NCI-H1436 treated with DMSO at 0.1 percent for 48 hours (cell line): ENCODE measurements at regions not wholly inside any gene's neighbourhood (a gene's known extent, or its start where the extent isn't known, plus 50 kb on each side); places are given as distances from the start of the nearest gene placed in this dataset.

Experiments
- DNase-seq: peaks from one replicate; lab custom pipeline; 2025; lab: John Stamatoyannopoulos, UW

GRCh38 chr3:71851878-71852277 is 66.9 kb upstream of the PROK2 start:
- no peak for DNase-seq

GRCh38 chr3:71850654-71851053 is 65.7 kb upstream of the PROK2 start:
- DNase-seq: no peak

- DNase-seq: no peak
These were observed 64.7 kb upstream of the PROK2 start for GRCh38 chr3:71849681-71850080.

- DNase-seq: no peak
These were observed 62.8 kb upstream of the PROK2 start for GRCh38 chr3:71847794-71848193.

GRCh38 chr3:71846185-71846584 is 61.2 kb upstream of the PROK2 start:
- DNase-seq: no peak

GRCh38 chr3:71843071-71843470 is 58.1 kb upstream of the PROK2 start:
- DNase-seq: no peak

- no peak for DNase-seq
These were observed 53.5 kb upstream of the PROK2 start for GRCh38 chr3:71838406-71838805.
